Ascending aorta (tissue), 2 donors: ENCODE measurements at regions not wholly inside any gene's neighbourhood (a gene's known extent, or its start where the extent isn't known, plus 50 kb on each side); places are given as distances from the start of the nearest gene placed in this dataset.

Experiments used
- DNase-seq, 2 donors: peaks; one replicate each; pipeline ENCODE4 v3.0.0-alpha.2; 2019; ENCODE audit warnings: low spot score in 2 of 2
- H3K27ac ChIP-seq, 2 donors: fragments of 200-600 bp; sonication (generic); one replicate each; pipeline ENCODE4 v1.5.1; 2016 to 2017; ENCODE audit warnings: mild to moderate bottlenecking in 1 of 2
- H3K27me3 ChIP-seq: fragments of 200-600 bp; sonication (generic); one replicate; pipeline ENCODE4 v1.5.1; 2017
- H3K36me3 ChIP-seq, 2 donors: fragments of 200-600 bp; sonication (generic); one replicate each; pipeline ENCODE4 v1.5.1; 2016
- H3K4me1 ChIP-seq, 2 donors: fragments of 200-600 bp; sonication (generic); one replicate each; pipeline ENCODE4 v1.5.1; 2016 to 2017; ENCODE audit warnings: mild to moderate bottlenecking in 1 of 2
- H3K4me3 ChIP-seq, 2 donors: fragments of 200-600 bp; sonication (generic); one replicate each; pipeline ENCODE4 v1.5.1; 2016 to 2017; ENCODE audit warnings: mild to moderate bottlenecking in 1 of 2
- H3K9me3 ChIP-seq, 2 donors: fragments of 200-600 bp; sonication (generic); one replicate each; pipeline ENCODE4 v1.5.1; 2016
- CTCF ChIP-seq, 3 experiments: fragments of 200-600 bp in 2 of 3; fragments of 450-650 bp in 1 of 3; sonication (generic) in 2 of 3; IDR thresholded peaks; one replicate each; pipeline ENCODE4 v1.5.1; 2016 to 2019; ENCODE audit warnings: antibody characterized with exemption in 3 of 3, mild to moderate bottlenecking in 1 of 3, moderate library complexity in 1 of 3
- intact Hi-C: fragments of 100-400 bp; cut with DNase I; formaldehyde crosslinking; loops from one replicate; pipeline ENCODE4 v1.15.1; 2023

- H3K4me3 ChIP-seq = no peak overlapping the region
- no peaks in the 10 kb centered on the region for H3K36me3 ChIP-seq
- H3K27ac ChIP-seq = no peak overlapping the region
- H3K27me3 ChIP-seq = no peaks in the 10 kb centered on the region
- no peaks in the 10 kb centered on the region for H3K9me3 ChIP-seq
- peaks cover 0 to 8% of the 10 kb centered on the region in 2 donors for H3K4me1 ChIP-seq
- DNase-seq = no peak
- intact Hi-C loops = no loop called here
- TF ChIP-seq CTCF (IDR thresholded peaks at IDR 0.05) = no peak
These were observed 89.7 kb upstream of the SLC44A3 start for GRCh38 chr1:94730450-94730849.

GRCh38 chr1:94729267-94729666 is 90.9 kb upstream of the SLC44A3 start:
- intact Hi-C loops = loop anchor here (2.0 to 5.0 kb wide), 2 partner anchors 54 to 73 kb away; no protein-coding TSS in a partner anchor
- no peak overlapping the region for H3K4me3 ChIP-seq
- no peaks in the 10 kb centered on the region for H3K9me3 ChIP-seq
- no peak for DNase-seq
- H3K4me1 ChIP-seq = peaks cover 0 to 8% of the 10 kb centered on the region in 2 donors
- TF ChIP-seq CTCF (IDR thresholded peaks at IDR 0.05) = no peak
- peak overlapping the region; percentile 0 to 56 for H3K27ac ChIP-seq
- no peaks in the 10 kb centered on the region for H3K36me3 ChIP-seq
- H3K27me3 ChIP-seq = no peaks in the 10 kb centered on the region

- H3K27me3 ChIP-seq = no peaks in the 10 kb centered on the region
- H3K4me3 ChIP-seq = no peak overlapping the region
- no peaks in the 10 kb centered on the region for H3K36me3 ChIP-seq
- TF ChIP-seq CTCF (IDR thresholded peaks at IDR 0.05) = no peak
- peaks cover 0 to 8% of the 10 kb centered on the region in 2 donors for H3K4me1 ChIP-seq
- intact Hi-C loops = loop anchor here (2.0 to 5.0 kb wide), 2 partner anchors 55 to 74 kb away; no protein-coding TSS in a partner anchor
- H3K27ac ChIP-seq = no peak overlapping the region
- peak in 1 of 2 donors; percentile 78 for DNase-seq
- H3K9me3 ChIP-seq = no peaks in the 10 kb centered on the region
These were observed 92.1 kb upstream of the SLC44A3 start for GRCh38 chr1:94727846-94728715.

- no peak for TF ChIP-seq CTCF (IDR thresholded peaks at IDR 0.05)
- Histone ChIP-seq H3K36me3 (no peaks in the 10 kb centered on the region), H3K27me3 (no peaks in the 10 kb centered on the region), H3K27ac (no peak overlapping the region), H3K4me1 (peaks cover 0 to 8% of the 10 kb centered on the region in 2 donors), H3K4me3 (no peak overlapping the region), H3K9me3 (no peaks in the 10 kb centered on the region)
- intact Hi-C loops = loop anchor here (5.0 kb wide), 1 partner anchor 75 kb away; no protein-coding TSS in a partner anchor
- no peak for DNase-seq
These were observed 93.0 kb upstream of the SLC44A3 start for GRCh38 chr1:94726981-94727685.

GRCh38 chr1:94725566-94725965 is 94.6 kb upstream of the SLC44A3 start:
- Histone ChIP-seq H3K27me3 (no peaks in the 10 kb centered on the region), H3K4me1 (peaks cover 0 to 8% of the 10 kb centered on the region in 2 donors), H3K27ac (no peak overlapping the region), H3K4me3 (no peak overlapping the region), H3K9me3 (no peaks in the 10 kb centered on the region), H3K36me3 (no peaks in the 10 kb centered on the region)
- intact Hi-C loops = loop anchor here (5.0 kb wide), 1 partner anchor 77 kb away; no protein-coding TSS in a partner anchor
- no peak for TF ChIP-seq CTCF (IDR thresholded peaks at IDR 0.05)
- no peak for DNase-seq
